PC-9 (cell line): ENCODE measurements at regions not wholly inside any gene's neighbourhood (a gene's known extent, or its start where the extent isn't known, plus 50 kb on each side); places are given as distances from the start of the nearest gene placed in this dataset.
A peak's percentile ranks its signal among the peaks of the same experiment; 100 is the strongest.

Source experiments
- BruUV-seq: library from RNA; stranded (reverse); fragments of 400-500 nt; replicated peaks from 2 replicates; lab custom pipeline; 2021; lab: Mats Ljungman, UMichigan
- CTCF ChIA-PET: fragments of 300-600 bp; sonication (Branson Sonifier 250); formaldehyde crosslinking; loops from one replicate; lab custom pipeline; 2022; ENCODE audit warnings: antibody characterized with exemption; lab: Charles Lee
- POLR2A ChIA-PET: fragments of 300-600 bp; sonication (Branson Sonifier 250); formaldehyde crosslinking; loops from one replicate; lab custom pipeline; 2022; ENCODE audit warnings: antibody characterized with exemption; ENCODE audit not compliant: unreplicated experiment; lab: Charles Lee
- DNase-seq, 2 experiments: peaks; one replicate each; pipeline versions ENCODE4 v3.0.0 to v3.0.0-alpha.2; 2015 to 2022; ENCODE audit warnings: mixed read lengths in 1 of 2
- H2AFZ ChIP-seq: fragments of 200-600 bp; sonication (generic); 2 replicates; pipeline ENCODE4 v1.8.1; 2017; ENCODE audit warnings: antibody characterized with exemption
- H3F3A ChIP-seq: fragments of 200-600 bp; sonication (generic); 2 replicates; pipeline ENCODE4 v1.8.1; 2017; ENCODE audit warnings: antibody characterized with exemption, mild to moderate bottlenecking, low read depth; ENCODE audit not compliant: insufficient read depth
- H3K27ac ChIP-seq: fragments of 200-600 bp; sonication (generic); 2 replicates; pipeline ENCODE4 v1.6.1; 2016; ENCODE audit warnings: mixed run types
- H3K27me3 ChIP-seq: fragments of 200-600 bp; sonication (generic); 2 replicates; pipeline ENCODE4 v1.6.1; 2016; ENCODE audit warnings: low read depth, mixed run types; ENCODE audit not compliant: insufficient read depth
- H3K36me3 ChIP-seq: fragments of 200-600 bp; sonication (generic); 2 replicates; pipeline ENCODE4 v1.6.1; 2016; ENCODE audit warnings: low read depth, mixed run types
- H3K4me1 ChIP-seq: fragments of 200-600 bp; sonication (generic); replicated peaks from 2 replicates; pipeline ENCODE4 v1.6.1; 2016; ENCODE audit warnings: mixed run types; ENCODE audit not compliant: insufficient read depth
- H3K4me2 ChIP-seq: fragments of 200-600 bp; sonication (generic); 2 replicates; pipeline ENCODE4 v1.6.1; 2017; ENCODE audit warnings: mixed run types
- H3K4me3 ChIP-seq: fragments of 200-600 bp; sonication (generic); 2 replicates; pipeline ENCODE4 v1.6.1; 2016; ENCODE audit warnings: mixed run types
- H3K79me2 ChIP-seq: fragments of 200-600 bp; sonication (generic); 2 replicates; pipeline ENCODE4 v1.6.1; 2017; ENCODE audit warnings: low read depth, mixed run types
- H3K9me2 ChIP-seq: fragments of 200-600 bp; sonication (generic); 2 replicates; pipeline ENCODE4 v1.8.1; 2017; ENCODE audit warnings: mild to moderate bottlenecking; ENCODE audit not compliant: insufficient read depth
- H3K9me3 ChIP-seq: fragments of 200-600 bp; sonication (generic); 2 replicates; pipeline ENCODE4 v1.8.1; 2016; ENCODE audit warnings: low read depth; ENCODE audit not compliant: insufficient read depth
- H4K20me1 ChIP-seq: fragments of 200-600 bp; sonication (generic); 2 replicates; pipeline ENCODE4 v1.8.1; 2017; ENCODE audit not compliant: insufficient read depth
- EZH2 ChIP-seq: fragments of 200-600 bp; sonication (generic); IDR thresholded peaks from 2 replicates; pipeline ENCODE4 v1.8.0; 2017; ENCODE audit warnings: antibody characterized with exemption, low read depth
- intact Hi-C: fragments of 100-400 bp; cut with micrococcal nuclease; formaldehyde crosslinking; loops from one replicate; pipeline ENCODE4 v1.10.0; 2022; ENCODE audit not compliant: unreplicated experiment
- TF ChIP-seq, protein P1 (sequence below): fragments of 200-600 bp; sonication (generic); conservative IDR thresholded peaks from 2 replicates; pipeline ENCODE4 v1.6.1; 2017; ENCODE audit warnings: mixed run types, antibody characterized with exemption, mild to moderate bottlenecking, moderate library complexity

DNA sequence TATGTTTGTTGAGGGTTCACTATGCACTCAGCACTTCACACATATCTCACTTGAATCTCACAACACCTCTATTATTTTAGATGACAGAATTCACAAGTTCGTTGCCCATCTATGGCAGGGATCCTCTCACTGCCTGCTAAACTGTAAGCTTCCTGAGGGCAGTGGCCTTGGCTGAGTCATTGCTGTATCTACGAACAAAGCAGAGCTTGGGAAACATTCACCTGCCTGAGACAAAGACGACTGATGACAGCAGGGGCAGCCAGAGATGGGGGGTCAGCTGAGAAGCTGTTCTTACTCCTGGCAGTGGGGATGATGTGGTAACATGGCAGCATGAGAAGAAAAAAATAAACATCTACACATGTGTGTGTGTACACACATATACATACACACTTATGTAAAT, 125.5 kb upstream of the NMNAT3 start:
- H3K4me2 ChIP-seq: no peak overlapping the region
- H3K36me3 ChIP-seq: no peaks in the 10 kb centered on the region
- no peaks in the 10 kb centered on the region; the same call in 1 of the 2 replicates for H3K9me2 ChIP-seq
- no peaks in the 10 kb centered on the region for H3K9me3 ChIP-seq
- H3K27me3 ChIP-seq: peaks cover 3% of the 10 kb centered on the region; the same call in 1 of the 2 replicates
- no peak overlapping the region for H2AFZ ChIP-seq
- H4K20me1 ChIP-seq: no peaks in the 10 kb centered on the region
- H3K27ac ChIP-seq: no peak overlapping the region
- ChIA-PET CTCF (no interaction called here), POLR2A (no interaction called here)
- no TSS peak for BruUV-seq
- no peak overlapping the region for H3K4me3 ChIP-seq
- no peaks in the 10 kb centered on the region for H3K79me2 ChIP-seq
- TF ChIP-seq, protein P1, sequence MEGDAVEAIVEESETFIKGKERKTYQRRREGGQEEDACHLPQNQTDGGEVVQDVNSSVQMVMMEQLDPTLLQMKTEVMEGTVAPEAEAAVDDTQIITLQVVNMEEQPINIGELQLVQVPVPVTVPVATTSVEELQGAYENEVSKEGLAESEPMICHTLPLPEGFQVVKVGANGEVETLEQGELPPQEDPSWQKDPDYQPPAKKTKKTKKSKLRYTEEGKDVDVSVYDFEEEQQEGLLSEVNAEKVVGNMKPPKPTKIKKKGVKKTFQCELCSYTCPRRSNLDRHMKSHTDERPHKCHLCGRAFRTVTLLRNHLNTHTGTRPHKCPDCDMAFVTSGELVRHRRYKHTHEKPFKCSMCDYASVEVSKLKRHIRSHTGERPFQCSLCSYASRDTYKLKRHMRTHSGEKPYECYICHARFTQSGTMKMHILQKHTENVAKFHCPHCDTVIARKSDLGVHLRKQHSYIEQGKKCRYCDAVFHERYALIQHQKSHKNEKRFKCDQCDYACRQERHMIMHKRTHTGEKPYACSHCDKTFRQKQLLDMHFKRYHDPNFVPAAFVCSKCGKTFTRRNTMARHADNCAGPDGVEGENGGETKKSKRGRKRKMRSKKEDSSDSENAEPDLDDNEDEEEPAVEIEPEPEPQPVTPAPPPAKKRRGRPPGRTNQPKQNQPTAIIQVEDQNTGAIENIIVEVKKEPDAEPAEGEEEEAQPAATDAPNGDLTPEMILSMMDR: no peak
- no peak for TF ChIP-seq EZH2
- no peaks in the 10 kb centered on the region for H3F3A ChIP-seq
- intact Hi-C loops: no loop called here
- DNase-seq: no peak
- H3K4me1 ChIP-seq: no peaks in the 10 kb centered on the region

DNA sequence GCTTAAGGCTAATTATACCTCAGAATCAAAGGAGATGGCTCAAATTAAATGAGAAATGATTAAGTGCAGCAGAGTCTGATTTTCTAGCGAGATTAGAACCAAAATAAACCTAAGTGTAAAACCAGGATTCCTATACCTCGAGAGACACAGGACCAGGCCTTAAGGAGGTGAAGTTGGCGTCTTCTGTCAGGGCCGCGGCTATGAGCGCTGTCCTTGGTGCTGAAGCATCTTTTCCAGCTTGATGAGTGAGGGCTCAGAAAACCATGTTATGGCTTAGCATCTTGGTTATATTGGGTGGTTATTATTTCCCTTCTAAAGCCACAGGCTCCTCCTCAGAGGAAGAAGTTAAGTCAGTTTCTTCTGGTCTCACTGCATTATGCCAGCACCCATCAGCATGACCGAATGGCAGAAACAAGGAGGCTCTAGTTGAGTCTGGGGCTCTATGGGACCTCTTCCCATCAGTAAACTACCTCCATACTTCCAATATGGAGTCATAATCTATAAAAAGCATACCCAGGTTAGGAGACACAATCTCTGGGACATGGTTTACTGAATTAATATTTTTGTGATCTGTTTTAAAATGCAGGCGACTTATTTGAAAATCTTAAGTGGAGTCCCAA, 120.1 kb upstream of the NMNAT3 start:
- POLR2A ChIA-PET: no interaction called here
- peak in 1 of 2 experiments; percentile 21 for DNase-seq
- BruUV-seq: no TSS peak
- Histone ChIP-seq H3K9me3 (no peaks in the 10 kb centered on the region), H3K4me3 (no peak overlapping the region), H4K20me1 (no peaks in the 10 kb centered on the region), H3K9me2 (no peaks in the 10 kb centered on the region), H3K27ac (no peak overlapping the region), H3K36me3 (no peaks in the 10 kb centered on the region), H3K79me2 (no peaks in the 10 kb centered on the region), H3F3A (no peaks in the 10 kb centered on the region), H3K4me2 (no peak overlapping the region), H3K4me1 (no peaks in the 10 kb centered on the region), H2AFZ (no peak overlapping the region), H3K27me3 (peaks cover 6% of the 10 kb centered on the region; the same call in 1 of the 2 replicates)
- TF ChIP-seq, protein P1: no peak
- TF ChIP-seq EZH2: no peak
- intact Hi-C loops: no loop called here
- CTCF ChIA-PET: no interaction called here

DNA sequence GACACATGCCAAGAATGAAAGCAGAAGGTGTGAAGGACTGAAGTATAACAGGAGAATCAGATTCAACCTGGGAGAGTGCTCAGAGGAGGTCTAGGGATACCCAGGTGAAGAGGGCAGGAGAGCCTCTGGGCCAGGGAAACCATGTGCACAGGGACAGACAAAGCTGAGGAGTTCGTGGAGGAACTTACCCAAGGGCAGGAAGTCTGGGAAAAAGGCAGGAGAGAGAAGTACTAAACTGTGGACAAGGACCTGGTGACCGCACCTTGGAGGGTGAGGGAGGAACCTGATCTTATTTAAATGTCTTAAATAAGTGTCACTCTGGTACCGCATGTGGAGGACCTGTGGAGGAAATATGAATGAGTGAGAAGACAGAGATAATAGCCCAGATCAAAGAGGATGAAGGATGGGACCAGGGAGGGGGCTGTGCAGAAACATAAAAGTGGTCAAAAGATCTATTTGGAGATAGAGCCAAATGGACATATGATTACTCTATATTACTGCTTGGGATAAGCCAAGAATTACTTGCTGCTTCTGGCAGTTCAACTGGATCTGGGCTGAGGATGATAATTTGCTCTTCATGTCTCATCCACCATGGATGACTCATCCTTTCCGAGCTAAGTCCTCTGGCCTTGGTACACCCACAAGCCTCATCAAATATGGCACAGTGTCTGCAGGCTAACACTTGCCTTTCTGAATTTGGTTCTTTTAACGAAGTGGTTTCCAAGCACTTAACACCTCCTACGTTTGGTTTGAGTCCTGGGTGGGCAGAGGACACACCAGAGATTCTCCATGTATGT, 116.9 kb upstream of the NMNAT3 start:
- POLR2A ChIA-PET: no interaction called here
- no peaks in the 10 kb centered on the region for H3K9me3 ChIP-seq
- no peak overlapping the region for H3K27ac ChIP-seq
- CTCF ChIA-PET: no interaction called here
- H3F3A ChIP-seq: no peaks in the 10 kb centered on the region
- H3K36me3 ChIP-seq: no peaks in the 10 kb centered on the region
- TF ChIP-seq, protein P1: no peak
- TF ChIP-seq EZH2: no peak
- no TSS peak for BruUV-seq
- H3K4me1 ChIP-seq: no peaks in the 10 kb centered on the region
- H2AFZ ChIP-seq: no peak overlapping the region
- H3K79me2 ChIP-seq: no peaks in the 10 kb centered on the region
- no peaks in the 10 kb centered on the region for H4K20me1 ChIP-seq
- no peak overlapping the region for H3K4me3 ChIP-seq
- no peaks in the 10 kb centered on the region for H3K9me2 ChIP-seq
- no peak for DNase-seq
- intact Hi-C loops: no loop called here
- peaks cover 15% of the 10 kb centered on the region; the same call in 1 of the 2 replicates for H3K27me3 ChIP-seq
- H3K4me2 ChIP-seq: no peak overlapping the region
